Breast epithelium (tissue), 4 donors: ENCODE measurements at regions not wholly inside any gene's neighbourhood (a gene's known extent, or its start where the extent isn't known, plus 50 kb on each side); places are given as distances from the start of the nearest gene placed in this dataset.

ENCODE experiments used
- DNase-seq, 2 donors: peaks; one replicate each; pipeline ENCODE4 v3.0.0-alpha.2; 2019; ENCODE audit warnings: low spot score in 2 of 2
- H3K27ac ChIP-seq, 2 donors: fragments of 200-600 bp; sonication (generic) in 1 of 2; one replicate each; pipeline ENCODE4 v1.5.1; 2016 to 2019; ENCODE audit warnings: mild to moderate bottlenecking in 1 of 2
- H3K27me3 ChIP-seq, 2 donors: fragments of 200-600 bp; sonication (generic) in 1 of 2; one replicate each; pipeline versions ENCODE4 v1.5.1 to v1.6.0; 2017 to 2019; ENCODE audit warnings: control low read depth in 1 of 2, mild to moderate bottlenecking in 1 of 2
- H3K36me3 ChIP-seq: fragments of 200-600 bp; one replicate; pipeline ENCODE4 v1.5.1; 2019
- H3K4me1 ChIP-seq, 2 donors: fragments of 200-600 bp; sonication (generic); one replicate each; pipeline ENCODE4 v1.5.1; 2016 to 2019; ENCODE audit warnings: control low read depth in 1 of 2
- H3K4me3 ChIP-seq, 3 donors: fragments of 200-600 bp; sonication (generic); 1 replicate in 2 of 3; 2 replicates in 1 of 3; pipeline ENCODE4 v1.5.1; 2016 to 2019; ENCODE audit warnings: mild to moderate bottlenecking in 3 of 3, moderate library complexity in 2 of 3
- H3K9me3 ChIP-seq, 2 donors: fragments of 200-600 bp; sonication (generic) in 1 of 2; one replicate each; pipeline ENCODE4 v1.5.1; 2016 to 2019; ENCODE audit warnings: control low read depth in 1 of 2
- CTCF ChIP-seq, 3 donors: fragments of 450-650 bp; IDR thresholded peaks; one replicate each; pipeline ENCODE4 v1.5.1; 2016 to 2017; ENCODE audit warnings: antibody characterized with exemption in 3 of 3, mild to moderate bottlenecking in 3 of 3, moderate library complexity in 3 of 3
- POLR2A ChIP-seq: fragments of 450-650 bp; IDR thresholded peaks from one replicate; pipeline ENCODE4 v1.6.1; 2016; ENCODE audit warnings: antibody characterized with exemption, mild to moderate bottlenecking, moderate library complexity
- POLR2AphosphoS5 ChIP-seq, 3 donors: sonication (generic); formaldehyde crosslinking; IDR thresholded peaks; one replicate each; pipeline ENCODE4 v1.6.1; 2017; ENCODE audit warnings: antibody characterized with exemption in 3 of 3
- intact Hi-C: fragments of 100-400 bp; cut with DNase I; formaldehyde crosslinking; loops from one replicate; pipeline ENCODE4 v1.15.1; 2023; ENCODE audit warnings: low total_unique reads

GRCh38 chr6:163772701-163773100 is 358.2 kb downstream of the QKI start:
- H3K27ac ChIP-seq = no peak overlapping the region
- H3K9me3 ChIP-seq = no peaks in the 10 kb centered on the region
- H3K27me3 ChIP-seq = no peaks in the 10 kb centered on the region
- no peaks in the 10 kb centered on the region for H3K36me3 ChIP-seq
- no peak overlapping the region for H3K4me3 ChIP-seq
- no peak for TF ChIP-seq CTCF (IDR thresholded peaks at IDR 0.05)
- TF ChIP-seq POLR2AphosphoS5 (IDR thresholded peaks at IDR 0.05) = no peak
- TF ChIP-seq POLR2A = no peak
- H3K4me1 ChIP-seq = no peaks in the 10 kb centered on the region
- intact Hi-C loops = no loop called here
- DNase-seq = no peak

GRCh38 chr6:163771180-163771579 is 356.7 kb downstream of the QKI start:
- Histone ChIP-seq H3K27ac (no peak overlapping the region), H3K9me3 (no peaks in the 10 kb centered on the region), H3K4me3 (no peak overlapping the region), H3K36me3 (no peaks in the 10 kb centered on the region), H3K27me3 (no peaks in the 10 kb centered on the region), H3K4me1 (no peaks in the 10 kb centered on the region)
- no peak for DNase-seq
- TF ChIP-seq CTCF (IDR thresholded peaks at IDR 0.05) (no peak), POLR2AphosphoS5 (IDR thresholded peaks at IDR 0.05) (no peak), POLR2A (no peak)
- intact Hi-C loops = no loop called here

- H3K4me1 ChIP-seq = no peaks in the 10 kb centered on the region
- intact Hi-C loops = no loop called here
- no peak for TF ChIP-seq CTCF (IDR thresholded peaks at IDR 0.05)
- no peak for TF ChIP-seq POLR2AphosphoS5 (IDR thresholded peaks at IDR 0.05)
- no peak for TF ChIP-seq POLR2A
- no peak for DNase-seq
- no peaks in the 10 kb centered on the region for H3K9me3 ChIP-seq
- H3K27ac ChIP-seq = no peak overlapping the region
- no peaks in the 10 kb centered on the region for H3K27me3 ChIP-seq
- H3K4me3 ChIP-seq = no peak overlapping the region
- H3K36me3 ChIP-seq = no peaks in the 10 kb centered on the region
Measured at GRCh38 chr6:163768905-163769304, 354.4 kb downstream of the QKI start.

GRCh38 chr6:163766936-163767335 is 352.4 kb downstream of the QKI start:
- intact Hi-C loops = no loop called here
- Histone ChIP-seq H3K9me3 (no peaks in the 10 kb centered on the region), H3K36me3 (no peaks in the 10 kb centered on the region), H3K27me3 (no peaks in the 10 kb centered on the region), H3K4me3 (no peak overlapping the region), H3K27ac (no peak overlapping the region), H3K4me1 (no peaks in the 10 kb centered on the region)
- TF ChIP-seq POLR2A (no peak), CTCF (IDR thresholded peaks at IDR 0.05) (no peak), POLR2AphosphoS5 (IDR thresholded peaks at IDR 0.05) (no peak)
- DNase-seq = no peak

- Histone ChIP-seq H3K27ac (no peak overlapping the region), H3K9me3 (no peaks in the 10 kb centered on the region), H3K4me3 (no peak overlapping the region), H3K4me1 (no peaks in the 10 kb centered on the region), H3K36me3 (no peaks in the 10 kb centered on the region), H3K27me3 (no peaks in the 10 kb centered on the region)
- TF ChIP-seq POLR2AphosphoS5 (IDR thresholded peaks at IDR 0.05) = no peak
- intact Hi-C loops = no loop called here
- DNase-seq = no peak
Measured at GRCh38 chr6:163765335-163765734, 350.8 kb downstream of the QKI start.

GRCh38 chr6:163764565-163764964 is 350.0 kb downstream of the QKI start:
- intact Hi-C loops = no loop called here
- Histone ChIP-seq H3K9me3 (no peaks in the 10 kb centered on the region), H3K36me3 (no peaks in the 10 kb centered on the region), H3K4me3 (no peak overlapping the region), H3K27ac (no peak overlapping the region), H3K4me1 (no peaks in the 10 kb centered on the region), H3K27me3 (no peaks in the 10 kb centered on the region)
- TF ChIP-seq CTCF (IDR thresholded peaks at IDR 0.05) (no peak), POLR2A (no peak), POLR2AphosphoS5 (IDR thresholded peaks at IDR 0.05) (no peak)
- DNase-seq = no peak
